ENCODE measurements at regions not wholly inside any gene's neighbourhood (a gene's known extent, or its start where the extent isn't known, plus 50 kb on each side); places are given as distances from the start of the nearest gene placed in this dataset.

- no peak for TF ChIP-seq CGGBP1 (CRISPR knock-in tag; IDR thresholded peaks at IDR 0.05)
- no peak for TF ChIP-seq ZNF280B (CRISPR knock-in tag; IDR thresholded peaks at IDR 0.05)
Observed at GRCh38 chr4:100083289-100083688, 107.0 kb downstream of the DDIT4L start (continued).

GRCh38 chr4:100082852-100083251 lies 107.4 kb downstream of the DDIT4L start:
- H2AFZ ChIP-seq (ENCODE audit: low read depth, low read length): no peak overlapping the region
- CTCF ChIA-PET (ENCODE audit: low intra/inter-chr PET ratio): no interaction called here

More at GRCh38 chr4:100082852-100083251, 107.4 kb downstream of the DDIT4L start:
- in situ Hi-C loops (cut with MboI): no loop called here
- FAIRE-seq: no peak
- Histone ChIP-seq H3K4me2 (ENCODE audit: insufficient read depth, low read length) (no peak overlapping the region), H3K79me2 (ENCODE audit: control insufficient read depth, insufficient read depth, low read length) (no peaks in the 10 kb centered on the region), H3K9me1 (ENCODE audit: control insufficient read depth, insufficient read depth, low read length) (no peaks in the 10 kb centered on the region), H3K9ac (ENCODE audit: insufficient read depth in 1 of 2, low read depth in 2 of 2, low read length in 2 of 2) (no peak overlapping the region), H3K27ac (ENCODE audit: extremely low read depth, low read depth, low read length) (no peak overlapping the region), H3K27me3 (ENCODE audit: control insufficient read depth in 2 of 2, insufficient read depth in 2 of 2, low read length in 2 of 2) (no peaks in the 10 kb centered on the region), H4K20me1 (replicated peaks; ENCODE audit: control insufficient read depth, insufficient read depth, low read length) (no peaks in the 10 kb centered on the region), H3K36me3 (ENCODE audit: control insufficient read depth, insufficient read depth, low read length) (no peaks in the 10 kb centered on the region), H3K9me3 (replicated peaks; ENCODE audit: control insufficient read depth, insufficient read depth, low read depth, low read length) (no peaks in the 10 kb centered on the region), H3K4me1 (replicated peaks in 1 of 2; ENCODE audit: control insufficient read depth in 2 of 2, insufficient read depth in 2 of 2, low read length in 2 of 2) (no peaks in the 10 kb centered on the region), H3K4me3 (no peak overlapping the region)
- ATAC-seq: no peak
- POLR2A ChIA-PET: no interaction called here
- TF ChIP-seq KAT8 (IDR thresholded peaks at IDR 0.05; ENCODE audit: low read depth) (no peak), ZC3H4 (CRISPR knock-in tag; IDR thresholded peaks at IDR 0.05; ENCODE audit: borderline replicate concordance) (no peak), NCOA4 (IDR thresholded peaks at IDR 0.05; ENCODE audit: partially characterized antibody) (no peak), ZBTB26 (CRISPR knock-in tag; IDR thresholded peaks at IDR 0.05) (no peak), XRCC4 (IDR thresholded peaks at IDR 0.05; ENCODE audit: extremely low read depth, insufficient read depth, insufficient read length) (no peak), PHTF2 (CRISPR knock-in tag; IDR thresholded peaks at IDR 0.05) (no peak), ZNF3 (CRISPR knock-in tag; IDR thresholded peaks at IDR 0.05) (no peak), SREBF1 (IDR thresholded peaks at IDR 0.05; ENCODE audit: borderline replicate concordance, low read depth, low read length) (no peak), ZNF766 (CRISPR knock-in tag; conservative IDR thresholded peaks at IDR 0.05) (no peak), ZNF121 (CRISPR knock-in tag; conservative IDR thresholded peaks at IDR 0.05) (no peak), SPI1 (IDR thresholded peaks at IDR 0.05; ENCODE audit: borderline replicate concordance, low read depth, low read length) (no peak), MYC (IDR thresholded peaks at IDR 0.05; ENCODE audit: low read depth, low read length) (no peak), MYC (CRISPR knock-in tag; IDR thresholded peaks at IDR 0.05; ENCODE audit: borderline replicate concordance, low read depth) (no peak), TAF9B (IDR thresholded peaks at IDR 0.05; ENCODE audit: partially characterized antibody) (no peak), TBL1XR1 (IDR thresholded peaks at IDR 0.05; ENCODE audit: low read length in 2 of 2) (no peak), RBFOX2 (IDR thresholded peaks at IDR 0.05; ENCODE audit: low read depth, low read length) (no peak), SRF (CRISPR knock-in tag; IDR thresholded peaks at IDR 0.05) (no peak)
- DNase-seq (ENCODE audit: extremely low read depth in 1 of 4, low spot score in 3 of 4): no peak
- intact Hi-C loops (cut with micrococcal nuclease): no loop called here
- BruUV-seq (replicated peaks): no TSS peak
- 0% methylated on average over 1 of the region's 1 CpG for WGBS (ENCODE audit: insufficient coverage, low coverage, missing lambda C conversion rate)

Measured in K562 (cell line).